K562 (cell line): ENCODE measurements at regions not wholly inside any gene's neighbourhood (a gene's known extent, or its start where the extent isn't known, plus 50 kb on each side); places are given as distances from the start of the nearest gene placed in this dataset.

Source experiments
- BRD9 ChIP-seq: fragments of 450-650 bp; IDR thresholded peaks from 2 replicates; pipeline ENCODE4 v1.6.1; 2018; ENCODE audit warnings: low read depth; ENCODE audit not compliant: partially characterized antibody
- CBFA2T3 ChIP-seq: fragments of 450-650 bp; IDR thresholded peaks from 2 replicates; pipeline ENCODE4 v1.6.1; 2017
- ETV5 ChIP-seq: sonication (generic); formaldehyde crosslinking; IDR thresholded peaks from 2 replicates; pipeline ENCODE4 v1.4.0; 2020; ENCODE audit warnings: low read depth, mild to moderate bottlenecking, missing genetic modification reagents
- GABPA ChIP-seq: fragments of 200-800 bp; sonication (Bioruptor generic); conservative IDR thresholded peaks from 2 replicates; pipeline ENCODE4 v1.6.1; 2016; ENCODE audit warnings: low read depth, missing genetic modification characterization, missing compliant biosample characterization
- JUND ChIP-seq, 2 experiments: IDR thresholded peaks; 2 replicates in 1 of 2; 3 replicates in 1 of 2; pipeline ENCODE4 v1.6.1; 2011; ENCODE audit warnings: borderline replicate concordance in 2 of 2, low read depth in 2 of 2, low read length in 2 of 2, improper control_type of control experiment in 1 of 2, missing biosample characterization in 1 of 2, missing genetic modification characterization in 1 of 2, missing genetic modification reagents in 1 of 2
- KDM2B ChIP-seq: fragments of 250-450 bp; sonication (Bioruptor Pico); IDR thresholded peaks from 2 replicates; pipeline ENCODE4 v1.8.0; 2021; ENCODE audit warnings: mild to moderate bottlenecking, moderate library complexity
- MAFG ChIP-seq: fragments of 450-650 bp; conservative IDR thresholded peaks from 2 replicates; pipeline ENCODE4 v1.6.1; 2016; ENCODE audit warnings: missing genetic modification characterization, missing compliant biosample characterization
- RAD21 ChIP-seq, 2 experiments: fragments of 250-450 bp in 1 of 2; fragments of 450-650 bp in 1 of 2; sonication (Bioruptor Pico) in 1 of 2; formaldehyde crosslinking in 1 of 2; IDR thresholded peaks in 1 of 2; conservative IDR thresholded peaks in 1 of 2; 2 replicates each; pipeline versions ENCODE4 v1.4.0 to v1.8.0; 2020 to 2022; ENCODE audit warnings: mild to moderate bottlenecking in 2 of 2, moderate library complexity in 1 of 2
- SOX6 ChIP-seq: fragments of 450-650 bp; IDR thresholded peaks from 2 replicates; pipeline ENCODE4 v1.6.1; 2014; ENCODE audit warnings: mild to moderate bottlenecking
- TAF7 ChIP-seq: fragments of 450-650 bp; IDR thresholded peaks from 2 replicates; pipeline ENCODE4 v1.6.1; 2016; ENCODE audit warnings: missing genetic modification characterization, missing compliant biosample characterization
- ZNF311 ChIP-seq: fragments of 250-450 bp; sonication (Bioruptor Pico); IDR thresholded peaks from 2 replicates; pipeline ENCODE4 v1.4.0; 2020; ENCODE audit warnings: mild to moderate bottlenecking, moderate library complexity
- ZNF561 ChIP-seq: fragments of 450-650 bp; formaldehyde crosslinking; conservative IDR thresholded peaks from 2 replicates; pipeline ENCODE4 v1.4.0; 2020; ENCODE audit warnings: mild to moderate bottlenecking, moderate library complexity
- ZNF644 ChIP-seq: fragments of 200-800 bp; sonication (Bioruptor generic); IDR thresholded peaks from 2 replicates; pipeline ENCODE4 v1.6.1; 2016; ENCODE audit warnings: low read depth, missing genetic modification characterization, missing compliant biosample characterization
- ZNF76 ChIP-seq: fragments of 250-450 bp; sonication (Bioruptor Pico); IDR thresholded peaks from 2 replicates; pipeline ENCODE4 v1.4.0; 2020; ENCODE audit warnings: mild to moderate bottlenecking, moderate library complexity, borderline replicate concordance
- TF ChIP-seq, protein P1 (sequence below): fragments of 250-450 bp; sonication (Bioruptor Pico); IDR thresholded peaks from 2 replicates; pipeline ENCODE4 v1.4.0; 2020

GRCh38 chr18:965921-966758, 61.5 kb downstream of the ADCYAP1 start (continued):
- TF ChIP-seq JUND (IDR thresholded peaks at IDR 0.05; ENCODE audit: borderline replicate concordance, low read depth, low read length) (peak; percentile 47), JUND (tag; IDR thresholded peaks at IDR 0.05; ENCODE audit: borderline replicate concordance, low read depth, low read length) (peak; percentile 38; the same call in 2 of the 3 replicates), ZNF311 (0 out of 2 replicates have a peak, but pooled peaks have one; percentile 30), SOX6 (peak; percentile 12; the same call in 1 of the 2 replicates), ZNF561 (CRISPR knock-in tag) (0 out of 2 replicates have a peak, but pooled peaks have one; percentile 2), TAF7 (tag) (no peak), GABPA (tag) (peak; percentile 37; the same call in 1 of the 2 replicates), ZNF644 (tag) (0 out of 2 replicates have a peak, but pooled peaks have one; percentile 66), MAFG (tag) (peak; percentile 98), BRD9 (no peak), ETV5 (CRISPR knock-in tag) (0 out of 2 replicates have a peak, but pooled peaks have one; percentile 41), CBFA2T3 (no peak), KDM2B (CRISPR knock-in tag) (0 out of 2 replicates have a peak, but pooled peaks have one; percentile 55), ZNF76 (peak; percentile 49; the same call in 1 of the 2 replicates), RAD21 (CRISPR knock-in tag; conservative IDR thresholded peaks at IDR 0.05 in 1 of 2, IDR thresholded peaks at IDR 0.05 in 1 of 2) (peak in 1 of 2 experiments; percentile 24; a peak in 2 of 4 replicates)
- TF ChIP-seq, protein P1, sequence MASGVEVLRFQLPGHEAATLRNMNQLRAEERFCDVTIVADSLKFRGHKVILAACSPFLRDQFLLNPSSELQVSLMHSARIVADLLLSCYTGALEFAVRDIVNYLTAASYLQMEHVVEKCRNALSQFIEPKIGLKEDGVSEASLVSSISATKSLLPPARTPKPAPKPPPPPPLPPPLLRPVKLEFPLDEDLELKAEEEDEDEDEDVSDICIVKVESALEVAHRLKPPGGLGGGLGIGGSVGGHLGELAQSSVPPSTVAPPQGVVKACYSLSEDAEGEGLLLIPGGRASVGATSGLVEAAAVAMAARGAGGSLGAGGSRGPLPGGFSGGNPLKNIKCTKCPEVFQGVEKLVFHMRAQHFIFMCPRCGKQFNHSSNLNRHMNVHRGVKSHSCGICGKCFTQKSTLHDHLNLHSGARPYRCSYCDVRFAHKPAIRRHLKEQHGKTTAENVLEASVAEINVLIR (CRISPR knock-in tag), result peak; percentile 35; the same call in 1 of the 2 replicates
